HG03175 (cell line): ENCODE measurements at regions not wholly inside any gene's neighbourhood (a gene's known extent, or its start where the extent isn't known, plus 50 kb on each side); places are given as distances from the start of the nearest gene placed in this dataset.

Experiments
- ATAC-seq: cut with Tn5 transposase; IDR thresholded peaks from one replicate; pipeline ENCODE4 v1.9.1; 2021; ENCODE audit warnings: mild to moderate bottlenecking, moderate library complexity; ENCODE audit not compliant: unreplicated experiment

GRCh38 chr5:56440871-56441740 lies 208.0 kb upstream of the ANKRD55 start:
- ATAC-seq, result no peak

DNA sequence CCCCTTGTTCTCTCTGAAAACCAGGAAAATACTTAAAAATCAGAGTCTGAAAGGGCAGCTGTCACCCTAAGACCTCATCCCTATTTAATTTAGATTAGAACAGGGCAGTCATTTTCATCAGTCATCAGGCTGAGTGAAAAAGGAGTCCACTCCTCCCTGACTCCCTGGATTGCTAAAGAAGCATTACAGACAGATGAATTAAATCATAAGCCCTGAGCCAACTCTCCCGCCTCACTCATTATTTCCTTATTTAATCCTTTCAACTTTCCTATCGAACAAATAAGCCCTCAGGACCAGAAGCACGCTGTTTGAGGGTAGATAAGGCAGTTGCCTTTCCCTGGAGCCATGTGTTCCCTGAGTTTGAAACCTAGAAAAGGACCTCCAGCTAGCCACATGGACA lies 201.9 kb upstream of the ANKRD55 start:
- ATAC-seq, result no peak

DNA sequence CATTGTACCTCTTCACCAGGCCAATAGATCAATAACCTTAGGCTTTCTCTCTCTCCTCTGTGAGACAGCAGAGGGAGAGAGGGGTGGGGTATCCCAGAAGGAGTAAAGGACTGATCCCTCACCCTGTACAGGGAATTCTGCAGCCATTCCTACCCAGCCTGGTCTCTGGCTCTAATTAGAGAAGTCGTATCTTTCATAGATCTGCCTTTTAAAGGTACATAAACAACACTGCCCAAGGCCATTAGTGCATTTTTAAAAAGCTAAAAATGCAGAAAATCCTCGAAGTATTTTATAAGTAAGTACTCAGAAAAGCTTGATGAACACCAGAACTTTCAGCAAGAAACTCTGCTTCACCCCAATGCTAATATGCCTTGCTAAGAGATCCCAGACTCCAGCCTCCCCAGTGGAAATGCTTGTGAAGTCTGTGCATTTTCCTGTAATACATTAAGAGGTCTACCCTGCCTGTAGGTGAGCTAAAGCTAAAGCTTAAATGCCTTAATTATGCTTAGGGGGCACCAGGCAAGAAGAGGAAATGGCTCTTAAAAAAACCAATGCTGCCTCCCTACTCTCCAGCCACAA lies 200.0 kb upstream of the ANKRD55 start:
- ATAC-seq, result no peak

DNA sequence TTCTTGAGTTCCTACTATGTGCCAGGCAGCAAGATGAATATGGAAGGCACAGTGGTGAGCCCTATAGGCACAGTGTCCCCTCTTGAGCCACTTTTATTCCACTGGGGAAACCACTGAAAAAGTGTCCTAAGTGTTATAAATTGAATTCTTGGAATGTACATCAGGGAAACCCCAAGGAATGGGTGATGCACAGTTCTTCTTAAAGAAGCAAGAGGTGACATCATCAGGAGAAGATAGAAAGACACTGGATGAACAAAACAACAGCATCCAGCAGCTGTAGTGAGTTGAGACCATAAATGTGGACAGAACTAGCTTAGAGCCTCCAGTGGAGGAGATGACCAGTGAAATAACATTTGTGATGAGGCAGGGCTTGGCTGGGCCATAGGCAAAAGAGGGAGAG lies 199.2 kb upstream of the ANKRD55 start:
- no peak for ATAC-seq

- no peak for ATAC-seq
Observed at GRCh38 chr5:56430422-56430821, 197.3 kb upstream of the ANKRD55 start.

DNA sequence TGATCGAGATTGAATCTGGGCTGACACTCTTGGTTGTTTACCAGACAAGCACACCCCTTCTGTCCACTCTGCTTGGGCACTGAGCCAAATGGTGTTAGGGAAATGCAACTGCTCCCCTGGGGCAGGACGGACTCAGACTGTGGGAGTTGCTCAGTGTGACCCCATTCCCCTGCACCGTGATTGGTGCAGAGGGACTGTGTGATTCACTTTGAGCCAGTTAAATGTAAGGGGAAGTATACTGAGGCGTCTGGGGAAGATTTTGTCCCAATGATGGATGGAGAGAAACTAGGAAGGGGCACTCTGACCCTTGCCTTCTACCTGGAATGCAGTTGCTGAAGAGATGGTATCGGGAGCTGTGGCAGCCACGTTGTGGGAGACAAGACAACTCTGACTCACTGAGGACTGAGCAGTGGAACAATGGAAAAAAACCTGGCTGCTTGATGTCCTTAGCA lies 196.0 kb upstream of the ANKRD55 start:
- ATAC-seq, result no peak

DNA sequence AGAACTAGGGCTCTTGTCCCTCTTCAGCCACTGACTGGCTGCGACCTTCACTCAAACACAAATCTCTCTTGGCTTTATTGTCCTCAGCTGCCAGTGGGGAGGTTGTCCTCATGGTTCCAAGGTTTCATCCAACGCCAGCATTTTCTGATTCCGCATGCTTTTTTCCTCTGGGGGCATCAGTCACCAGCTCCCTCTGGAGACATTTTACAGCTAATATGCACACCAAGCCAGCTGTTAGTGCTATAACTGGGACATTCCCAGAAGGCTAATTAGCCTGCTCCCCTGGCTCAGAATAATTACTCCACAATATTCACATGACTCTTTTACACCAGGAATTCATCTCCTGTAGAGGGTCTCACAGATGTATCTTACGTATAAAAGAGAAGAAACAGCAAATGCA lies 193.6 kb upstream of the ANKRD55 start:
- no peak for ATAC-seq

DNA sequence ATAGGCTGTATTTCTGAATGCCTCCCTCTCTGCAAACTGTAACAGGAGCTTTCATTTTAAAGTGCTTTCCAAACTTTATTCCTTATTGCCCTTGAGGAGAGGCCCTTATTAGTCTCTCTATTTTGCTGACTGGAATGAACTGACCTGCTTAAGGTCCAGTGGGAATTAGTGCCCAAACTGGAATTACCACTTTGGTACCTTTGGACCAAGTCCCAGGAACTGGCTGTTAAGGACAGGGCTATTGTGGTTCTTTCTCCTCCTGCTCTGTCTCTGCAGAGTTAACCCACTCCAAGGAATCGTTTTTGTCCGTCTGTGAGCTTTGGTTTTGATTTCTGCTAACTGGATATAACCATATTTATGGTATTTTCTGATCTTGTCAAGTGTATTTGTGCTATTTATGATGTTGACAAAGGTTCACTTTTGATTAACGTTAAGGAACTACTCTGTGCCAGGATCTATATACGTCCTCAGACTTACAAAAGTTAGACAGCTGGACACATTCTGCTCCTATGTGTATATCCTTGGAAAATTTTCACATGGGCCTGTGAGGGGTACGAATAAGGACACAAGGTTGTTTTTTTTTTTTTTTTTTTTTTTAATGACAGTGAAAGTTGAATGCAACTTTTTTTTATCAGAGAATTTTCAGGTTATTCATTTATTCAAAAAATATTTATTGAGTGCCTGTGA lies 189.1 kb upstream of the ANKRD55 start:
- ATAC-seq, result no peak

DNA sequence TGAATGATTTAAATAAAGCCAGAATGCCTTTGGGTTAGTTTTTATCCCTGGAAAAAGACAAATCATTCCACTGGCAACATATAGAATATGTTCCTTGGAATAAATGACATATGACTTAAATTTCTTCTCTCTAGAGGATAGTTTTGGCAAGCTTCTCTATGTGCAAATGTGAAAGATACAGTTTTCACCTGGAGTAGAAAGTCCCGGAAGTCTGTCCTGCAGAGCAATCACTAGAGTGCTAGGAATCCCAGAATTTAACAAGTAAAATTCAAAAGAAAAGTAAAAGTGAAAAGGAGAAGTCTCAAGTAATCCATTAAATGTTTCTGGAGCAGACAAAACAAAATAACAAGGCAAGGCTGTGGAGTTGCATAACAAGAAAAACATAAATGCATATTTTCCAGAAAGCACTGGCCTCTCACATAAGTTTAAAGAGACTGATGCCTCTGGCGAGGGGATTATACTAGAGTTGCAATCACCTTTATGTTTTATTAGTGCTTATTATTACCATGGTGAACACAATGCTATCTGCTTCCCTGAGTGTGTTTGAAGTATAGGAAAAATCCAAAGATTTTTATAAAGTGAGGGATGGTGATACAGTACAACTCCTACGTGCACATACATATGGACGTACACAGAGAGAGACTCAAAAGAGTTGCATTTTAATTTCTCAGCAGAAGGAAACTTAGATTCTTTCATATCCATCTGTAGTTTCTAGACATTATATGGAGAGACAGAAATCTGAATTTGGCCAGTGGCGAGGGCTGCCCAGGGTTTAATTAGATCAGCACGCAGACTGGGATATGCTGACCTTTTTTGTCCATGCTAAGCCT lies 188.3 kb upstream of the ANKRD55 start:
- no peak for ATAC-seq

DNA sequence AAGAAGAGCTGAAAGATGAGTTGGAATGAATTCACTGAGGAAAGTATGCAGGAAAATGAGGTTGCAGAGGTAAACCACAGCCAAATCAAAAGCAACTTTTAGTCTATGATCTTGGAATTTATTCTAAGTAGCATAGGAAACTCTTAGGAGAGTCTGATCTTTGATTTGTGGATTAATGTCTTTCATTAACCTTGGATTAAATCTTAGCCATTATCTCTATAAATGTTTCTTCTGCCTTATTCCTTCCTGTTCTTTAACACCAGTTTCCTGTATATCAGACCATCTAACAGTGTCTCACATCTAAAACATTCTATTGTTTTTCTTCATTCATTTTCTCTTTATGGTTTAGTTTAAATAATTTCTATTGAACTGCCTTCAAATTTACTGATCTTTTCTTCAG lies 187.2 kb upstream of the ANKRD55 start:
- no peak for ATAC-seq

- no peak for ATAC-seq
Observed at GRCh38 chr5:56419667-56420066, 186.5 kb upstream of the ANKRD55 start.

- ATAC-seq, result peak; percentile 84
Observed at GRCh38 chr5:56415356-56415765, 182.2 kb upstream of the ANKRD55 start.

DNA sequence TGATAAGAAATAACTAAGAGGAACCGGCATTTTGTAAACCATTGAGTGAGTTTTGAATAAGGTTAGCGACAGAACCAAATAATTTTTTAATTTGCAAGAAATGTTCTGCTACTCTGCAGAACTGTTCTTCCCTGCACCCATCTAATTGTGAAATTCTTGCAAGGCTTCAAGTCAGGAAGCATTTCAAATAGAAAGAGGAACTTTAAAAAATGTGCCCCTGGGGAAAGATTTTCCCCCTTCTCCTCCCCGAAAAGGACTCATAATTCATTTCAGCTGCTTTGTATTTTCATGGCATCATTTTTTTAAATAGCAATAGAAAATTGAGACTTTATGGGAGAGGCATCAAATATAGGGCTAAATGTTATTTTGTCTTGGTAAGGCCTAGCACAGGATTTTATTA lies 180.9 kb upstream of the ANKRD55 start:
- no peak for ATAC-seq

DNA sequence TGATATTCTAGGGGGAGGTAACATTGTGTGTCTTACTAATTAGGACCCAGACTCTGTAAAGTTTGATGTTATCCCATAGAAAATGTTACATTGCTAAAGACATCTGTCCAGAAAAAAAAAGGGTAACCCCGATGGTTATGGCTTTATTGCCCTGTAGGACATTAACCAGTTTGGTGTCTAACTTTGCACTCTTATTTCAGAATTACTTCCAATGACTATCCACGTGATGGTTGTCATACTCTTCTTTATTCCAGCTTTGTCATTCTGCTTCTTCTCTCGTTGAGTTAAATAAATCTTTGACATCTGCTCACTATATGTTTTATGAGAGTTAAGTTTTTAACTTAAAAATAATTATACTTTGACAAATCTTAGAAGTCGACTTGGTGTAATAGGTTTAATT lies 180.4 kb upstream of the ANKRD55 start:
- no peak for ATAC-seq

DNA sequence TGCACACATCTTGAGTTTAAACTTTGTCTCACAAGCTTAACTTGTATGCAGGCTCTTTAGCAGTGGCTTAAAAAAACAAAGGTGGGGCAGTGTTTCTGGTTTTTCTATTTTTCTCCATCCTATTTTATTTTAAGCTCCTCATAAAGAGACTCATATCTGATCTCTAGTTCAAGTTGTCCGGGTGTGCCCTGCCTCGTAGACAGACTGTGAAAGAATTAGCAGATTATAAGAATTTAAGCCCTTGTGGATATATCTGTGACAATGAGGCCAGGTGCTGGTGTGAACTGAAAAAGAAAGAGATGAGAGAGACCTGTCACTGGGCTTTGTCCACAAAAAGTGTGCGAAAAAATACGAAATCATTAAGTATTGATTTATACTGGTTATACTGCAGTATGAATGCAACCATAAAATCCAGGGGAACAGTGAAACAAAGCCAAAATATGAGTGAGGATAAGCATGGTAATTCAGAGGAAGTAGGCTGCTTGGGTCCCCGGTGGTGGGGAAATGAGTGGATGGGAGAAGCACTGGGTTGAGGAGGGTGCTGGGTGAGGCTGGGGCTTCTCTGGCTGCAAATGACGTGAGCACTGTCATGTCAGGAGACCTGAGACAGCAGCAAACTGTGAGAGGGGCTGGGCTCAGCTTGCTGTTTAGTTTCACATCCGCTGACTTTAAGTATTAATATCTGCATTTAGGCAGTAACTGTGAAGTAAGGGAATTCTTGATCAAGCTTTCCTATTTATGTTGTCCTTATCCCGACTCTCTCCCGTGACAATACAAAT lies 179.7 kb upstream of the ANKRD55 start:
- ATAC-seq, result peak; percentile 87

DNA sequence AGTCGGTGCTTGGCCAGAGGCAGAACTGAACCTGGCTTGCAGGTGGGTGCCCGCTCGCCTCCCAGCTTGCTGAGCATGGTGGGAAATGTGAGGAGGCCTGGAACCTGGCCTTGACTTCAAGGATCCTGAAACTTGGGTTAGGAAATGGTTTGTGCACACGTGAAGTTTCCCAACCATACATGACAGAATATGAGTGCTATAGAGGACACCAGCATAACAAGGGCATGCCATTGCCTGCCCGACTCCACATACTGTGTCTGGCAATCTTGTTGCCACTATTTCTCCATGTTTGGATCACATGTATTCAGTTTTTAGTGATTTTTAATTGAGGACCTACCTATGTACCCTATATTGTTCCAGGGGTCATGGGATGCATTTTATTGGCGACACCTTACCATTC lies 177.6 kb upstream of the ANKRD55 start:
- no peak for ATAC-seq

DNA sequence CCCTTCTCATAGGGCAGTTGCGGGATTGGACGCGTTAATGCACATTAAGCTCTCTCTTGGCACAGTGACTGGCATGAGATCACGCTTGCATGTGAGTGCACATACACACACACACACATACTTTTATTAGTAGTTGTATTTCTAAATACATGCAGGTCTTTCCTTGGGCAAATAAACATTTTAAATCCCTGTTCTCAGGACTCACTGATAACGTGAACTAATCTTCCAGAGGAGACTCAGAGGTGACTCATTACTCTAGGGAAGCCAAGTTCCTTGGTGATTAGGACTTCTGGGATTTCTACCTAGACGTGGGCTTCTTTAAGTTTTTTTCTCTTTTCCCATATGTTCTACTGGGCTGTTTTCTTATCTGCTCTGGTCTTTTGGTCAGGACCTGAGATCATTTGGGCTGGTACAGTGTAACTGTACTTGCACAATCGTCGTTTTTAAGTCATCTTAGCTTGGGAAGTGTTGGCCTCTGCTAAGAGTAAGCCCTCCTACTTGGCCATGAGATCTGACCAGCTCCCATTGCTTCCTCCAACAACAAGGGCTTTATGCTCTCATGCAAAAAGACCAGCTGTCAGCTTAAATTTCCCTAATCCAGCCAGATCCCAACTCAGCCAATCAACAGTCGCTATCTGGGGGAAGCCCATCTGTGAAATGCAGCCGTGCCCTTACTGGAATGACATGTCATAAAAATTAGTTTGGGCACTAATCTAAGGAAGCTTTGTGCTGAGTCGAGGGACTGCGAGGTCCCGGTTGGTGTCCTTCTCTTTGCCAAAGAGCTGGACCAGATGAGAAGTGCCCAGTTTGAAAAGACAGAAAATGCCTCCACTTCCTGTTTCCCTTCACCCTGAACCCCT lies 176.4 kb upstream of the ANKRD55 start:
- no peak for ATAC-seq

GRCh38 chr5:56406838-56407237 lies 173.7 kb upstream of the ANKRD55 start:
- ATAC-seq, result no peak

GRCh38 chr5:56406221-56406620 lies 173.1 kb upstream of the ANKRD55 start:
- ATAC-seq, result no peak
